Stimulated activated CD4-positive, alpha-beta T cell treated with anti-CD3 and anti-CD28 coated beads, TNF-alpha, amount 100 ng/mL, for 24 hours (primary cell): ENCODE measurements at regions not wholly inside any gene's neighbourhood (a gene's known extent, or its start where the extent isn't known, plus 50 kb on each side); places are given as distances from the start of the nearest gene placed in this dataset.
"Not testable (repeated sequence)": the region's sequence is repeated elsewhere in the genome, so short reads cannot be mapped to it uniquely, and the experiment has no call there.

Experiments
- DNase-seq, 3 experiments: peaks; one replicate each; pipeline ENCODE4 v3.0.0-alpha.2; 2020; ENCODE audit warnings: low read depth in 3 of 3

GRCh38 chr2:215537611-215538010 lies 101.7 kb upstream of the FN1 start:
- no peak for DNase-seq

- no peak for DNase-seq
Observed at GRCh38 chr2:215536510-215536909, 100.6 kb upstream of the FN1 start.

GRCh38 chr2:215535741-215536140 lies 99.9 kb upstream of the FN1 start:
- no peak for DNase-seq

- no peak for DNase-seq
Observed at GRCh38 chr2:215535125-215535668, 99.3 kb upstream of the FN1 start.

GRCh38 chr2:215533716-215534115 lies 97.8 kb upstream of the FN1 start:
- DNase-seq = not testable (repeated sequence)

GRCh38 chr2:215532844-215533243 lies 97.0 kb upstream of the FN1 start:
- DNase-seq = no peak

- no peak for DNase-seq
Observed at GRCh38 chr2:215531284-215531683, 95.4 kb upstream of the FN1 start.

- DNase-seq = no peak
Observed at GRCh38 chr2:215530191-215530968, 94.5 kb upstream of the FN1 start.

GRCh38 chr2:215529271-215529670 lies 93.4 kb upstream of the FN1 start:
- DNase-seq = no peak

GRCh38 chr2:215528555-215528954 lies 92.7 kb upstream of the FN1 start:
- DNase-seq = no peak

- no peak for DNase-seq
Observed at GRCh38 chr2:215527736-215528135, 91.9 kb upstream of the FN1 start.

- no peak for DNase-seq
Observed at GRCh38 chr2:215526341-215526740, 90.5 kb upstream of the FN1 start.

- no peak for DNase-seq
Observed at GRCh38 chr2:215522237-215522636, 86.4 kb upstream of the FN1 start.

GRCh38 chr2:215521031-215521430 lies 85.2 kb upstream of the FN1 start:
- no peak for DNase-seq

- DNase-seq = no peak
Observed at GRCh38 chr2:215517391-215517790, 81.5 kb upstream of the FN1 start.

GRCh38 chr2:215514516-215514915 lies 78.6 kb upstream of the FN1 start:
- no peak for DNase-seq

GRCh38 chr2:215511454-215512346 lies 75.8 kb upstream of the FN1 start:
- DNase-seq = no peak

GRCh38 chr2:215507836-215508235 lies 72.0 kb upstream of the FN1 start:
- no peak for DNase-seq

GRCh38 chr2:215507136-215507535 lies 71.3 kb upstream of the FN1 start:
- DNase-seq = no peak

GRCh38 chr2:215506604-215506990 lies 70.7 kb upstream of the FN1 start:
- no peak for DNase-seq

- no peak for DNase-seq
Observed at GRCh38 chr2:215505044-215505786, 69.3 kb upstream of the FN1 start.

GRCh38 chr2:215504547-215504946 lies 68.7 kb upstream of the FN1 start:
- no peak for DNase-seq
